ENCODE measurements at regions not wholly inside any gene's neighbourhood (a gene's known extent, or its start where the extent isn't known, plus 50 kb on each side); places are given as distances from the start of the nearest gene placed in this dataset.

GRCh38 chr2:62339413-62339812 lies 143.5 kb downstream of the B3GNT2 start:
- Histone ChIP-seq H3K27ac (no peak overlapping the region), H3K79me2 (ENCODE audit: low read depth) (no peaks in the 10 kb centered on the region), H4K20me1 (ENCODE audit: insufficient read depth) (no peaks in the 10 kb centered on the region), H3K9me2 (ENCODE audit: insufficient read depth) (no peaks in the 10 kb centered on the region), H3K4me3 (no peak overlapping the region), H3F3A (ENCODE audit: insufficient read depth, low read depth) (peaks cover 4% of the 10 kb centered on the region; the same call in 1 of the 2 replicates), H3K9me3 (ENCODE audit: insufficient read depth, low read depth) (no peaks in the 10 kb centered on the region), H3K4me2 (no peak overlapping the region), H3K4me1 (replicated peaks; ENCODE audit: insufficient read depth) (peaks cover 22% of the 10 kb centered on the region), H2AFZ (no peak overlapping the region), H3K36me3 (ENCODE audit: low read depth) (no peaks in the 10 kb centered on the region), H3K27me3 (ENCODE audit: insufficient read depth, low read depth) (no peaks in the 10 kb centered on the region)
- intact Hi-C loops (cut with micrococcal nuclease; ENCODE audit: unreplicated experiment): no loop called here
- CTCF ChIA-PET: interaction anchor here (0.6 kb wide), 1 partner anchor 100 kb away, joined by 5 read pairs; no protein-coding TSS in a partner anchor
- no TSS peak for BruUV-seq (replicated peaks)
- no peak for DNase-seq
- no peak for TF ChIP-seq EZH2 (IDR thresholded peaks at IDR 0.05; ENCODE audit: low read depth)
- TF ChIP-seq CTCF (conservative IDR thresholded peaks at IDR 0.05): no peak
- POLR2A ChIA-PET (ENCODE audit: unreplicated experiment): no interaction called here

- CTCF ChIA-PET: no interaction called here
These were observed 142.2 kb downstream of the B3GNT2 start for GRCh38 chr2:62338111-62338510.

GRCh38 chr2:62337403-62337802 lies 141.5 kb downstream of the B3GNT2 start:
- POLR2A ChIA-PET (ENCODE audit: unreplicated experiment): no interaction called here
- BruUV-seq (replicated peaks): no TSS peak

More at GRCh38 chr2:62338111-62338510, 142.2 kb downstream of the B3GNT2 start:
- H3K4me2 ChIP-seq: no peak overlapping the region
- no peaks in the 10 kb centered on the region for H4K20me1 ChIP-seq (ENCODE audit: insufficient read depth)
- POLR2A ChIA-PET (ENCODE audit: unreplicated experiment): interaction anchor here (0.7 kb wide), 1 partner anchor 45 kb away, joined by 3 read pairs; no protein-coding TSS in a partner anchor
- no peak overlapping the region for H3K27ac ChIP-seq
- peaks cover 11% of the 10 kb centered on the region; the same call in 1 of the 2 replicates for H3K4me1 ChIP-seq (replicated peaks; ENCODE audit: insufficient read depth)
- DNase-seq: no peak
- H3F3A ChIP-seq (ENCODE audit: insufficient read depth, low read depth): peaks cover 4% of the 10 kb centered on the region; the same call in 1 of the 2 replicates
- H3K79me2 ChIP-seq (ENCODE audit: low read depth): no peaks in the 10 kb centered on the region
- no peak overlapping the region for H2AFZ ChIP-seq
- H3K9me3 ChIP-seq (ENCODE audit: insufficient read depth, low read depth): no peaks in the 10 kb centered on the region
- no peaks in the 10 kb centered on the region for H3K9me2 ChIP-seq (ENCODE audit: insufficient read depth)
- TF ChIP-seq CTCF (conservative IDR thresholded peaks at IDR 0.05): no peak
- TF ChIP-seq EZH2 (IDR thresholded peaks at IDR 0.05; ENCODE audit: low read depth): no peak
- H3K4me3 ChIP-seq: no peak overlapping the region
- no peaks in the 10 kb centered on the region for H3K36me3 ChIP-seq (ENCODE audit: low read depth)
- H3K27me3 ChIP-seq (ENCODE audit: insufficient read depth, low read depth): no peaks in the 10 kb centered on the region
- intact Hi-C loops (cut with micrococcal nuclease; ENCODE audit: unreplicated experiment): no loop called here
- no TSS peak for BruUV-seq (replicated peaks)

More at GRCh38 chr2:62337403-62337802, 141.5 kb downstream of the B3GNT2 start:
- no peak overlapping the region for H3K4me2 ChIP-seq
- peaks cover 8% of the 10 kb centered on the region; the same call in 1 of the 2 replicates for H3K4me1 ChIP-seq (replicated peaks; ENCODE audit: insufficient read depth)
- H3K27me3 ChIP-seq (ENCODE audit: insufficient read depth, low read depth): no peaks in the 10 kb centered on the region
- H3K27ac ChIP-seq: no peak overlapping the region
- intact Hi-C loops (cut with micrococcal nuclease; ENCODE audit: unreplicated experiment): no loop called here
- no peaks in the 10 kb centered on the region for H3K9me3 ChIP-seq (ENCODE audit: insufficient read depth, low read depth)
- no peaks in the 10 kb centered on the region for H4K20me1 ChIP-seq (ENCODE audit: insufficient read depth)
- H3K36me3 ChIP-seq (ENCODE audit: low read depth): no peaks in the 10 kb centered on the region
- H3K79me2 ChIP-seq (ENCODE audit: low read depth): no peaks in the 10 kb centered on the region
- CTCF ChIA-PET: no interaction called here
- peaks cover 4% of the 10 kb centered on the region; the same call in 1 of the 2 replicates for H3F3A ChIP-seq (ENCODE audit: insufficient read depth, low read depth)
- H3K9me2 ChIP-seq (ENCODE audit: insufficient read depth): no peaks in the 10 kb centered on the region
- no peak overlapping the region for H2AFZ ChIP-seq
- DNase-seq: no peak
- TF ChIP-seq EZH2 (IDR thresholded peaks at IDR 0.05; ENCODE audit: low read depth): no peak
- TF ChIP-seq CTCF (conservative IDR thresholded peaks at IDR 0.05): no peak
- H3K4me3 ChIP-seq: no peak overlapping the region

Data from PC-9 (cell line).